Transverse colon (tissue), 4 donors: ENCODE measurements at regions not wholly inside any gene's neighbourhood (a gene's known extent, or its start where the extent isn't known, plus 50 kb on each side); places are given as distances from the start of the nearest gene placed in this dataset.

Experiments
- POLR2A ChIP-seq: fragments of 450-650 bp; IDR thresholded peaks from one replicate; pipeline ENCODE4 v1.6.1; 2016; ENCODE audit warnings: antibody characterized with exemption, mild to moderate bottlenecking, moderate library complexity
- POLR2AphosphoS5 ChIP-seq, 3 donors: sonication (generic); formaldehyde crosslinking; IDR thresholded peaks; one replicate each; pipeline ENCODE4 v1.6.1; 2016; ENCODE audit warnings: antibody characterized with exemption in 3 of 3
- TF ChIP-seq, protein P1 (sequence below), 5 experiments: fragments of 200-600 bp in 3 of 5; fragments of 450-650 bp in 2 of 5; sonication (generic) in 3 of 5; IDR thresholded peaks; 1 replicate in 2 of 5; 2 replicates in 3 of 5; pipeline ENCODE4 v1.5.1; 2016 to 2017; ENCODE audit warnings: antibody characterized with exemption in 5 of 5, inconsistent platforms in 3 of 5, mild to moderate bottlenecking in 2 of 5, moderate library complexity in 1 of 5

DNA sequence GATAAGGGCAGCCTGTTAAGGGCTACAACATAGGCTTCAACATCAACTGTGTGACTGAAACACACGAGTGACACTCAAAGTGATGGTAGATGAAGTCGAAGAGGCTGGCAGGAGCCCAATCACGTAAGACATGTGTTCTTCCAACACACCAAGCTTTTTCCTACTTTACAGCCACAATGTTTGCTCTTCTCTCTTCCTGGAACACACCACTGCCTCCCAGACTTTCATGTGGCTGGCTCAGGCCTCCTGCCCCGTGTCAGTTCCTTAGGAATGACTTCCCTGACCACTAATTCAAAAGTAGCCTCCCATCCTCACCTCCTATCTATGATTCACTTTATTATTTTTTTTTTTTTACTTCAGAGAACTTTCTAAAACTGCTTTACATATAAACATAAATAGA lies 209.2 kb downstream of the GPAM start:
- TF ChIP-seq, protein P1, sequence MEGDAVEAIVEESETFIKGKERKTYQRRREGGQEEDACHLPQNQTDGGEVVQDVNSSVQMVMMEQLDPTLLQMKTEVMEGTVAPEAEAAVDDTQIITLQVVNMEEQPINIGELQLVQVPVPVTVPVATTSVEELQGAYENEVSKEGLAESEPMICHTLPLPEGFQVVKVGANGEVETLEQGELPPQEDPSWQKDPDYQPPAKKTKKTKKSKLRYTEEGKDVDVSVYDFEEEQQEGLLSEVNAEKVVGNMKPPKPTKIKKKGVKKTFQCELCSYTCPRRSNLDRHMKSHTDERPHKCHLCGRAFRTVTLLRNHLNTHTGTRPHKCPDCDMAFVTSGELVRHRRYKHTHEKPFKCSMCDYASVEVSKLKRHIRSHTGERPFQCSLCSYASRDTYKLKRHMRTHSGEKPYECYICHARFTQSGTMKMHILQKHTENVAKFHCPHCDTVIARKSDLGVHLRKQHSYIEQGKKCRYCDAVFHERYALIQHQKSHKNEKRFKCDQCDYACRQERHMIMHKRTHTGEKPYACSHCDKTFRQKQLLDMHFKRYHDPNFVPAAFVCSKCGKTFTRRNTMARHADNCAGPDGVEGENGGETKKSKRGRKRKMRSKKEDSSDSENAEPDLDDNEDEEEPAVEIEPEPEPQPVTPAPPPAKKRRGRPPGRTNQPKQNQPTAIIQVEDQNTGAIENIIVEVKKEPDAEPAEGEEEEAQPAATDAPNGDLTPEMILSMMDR (IDR thresholded peaks at IDR 0.05) = no peak
- TF ChIP-seq POLR2A (no peak), POLR2AphosphoS5 (IDR thresholded peaks at IDR 0.05) (no peak)
